PC-3 (cell line): ENCODE measurements at regions not wholly inside any gene's neighbourhood (a gene's known extent, or its start where the extent isn't known, plus 50 kb on each side); places are given as distances from the start of the nearest gene placed in this dataset.

Experiments used
- ATAC-seq: fragments of 200-7000 bp; cut with Tn5 transposase; 2 replicates; pipeline ENCODE4 v1.9.1; 2020; ENCODE audit warnings: mild to moderate bottlenecking, moderate library complexity
- BruUV-seq: library from RNA; stranded (reverse); fragments of 400-500 nt; replicated peaks from 2 replicates; lab custom pipeline; 2021; lab: Mats Ljungman, UMichigan
- CTCF ChIA-PET: fragments of 300-600 bp; sonication (Branson Sonifier 250); formaldehyde crosslinking; loops from one replicate; lab custom pipeline; 2022; ENCODE audit warnings: antibody characterized with exemption; lab: Charles Lee
- POLR2A ChIA-PET: fragments of 300-600 bp; sonication (Branson Sonifier 250); formaldehyde crosslinking; loops from one replicate; lab custom pipeline; 2022; ENCODE audit warnings: antibody characterized with exemption; ENCODE audit not compliant: unreplicated experiment; lab: Charles Lee
- DNase-seq: peaks from one replicate; pipeline ENCODE4 v3.0.0-alpha.2; 2015
- H2AFZ ChIP-seq: fragments of 300-600 bp; sonication (generic); 2 replicates; pipeline ENCODE4 v1.6.0; 2016; ENCODE audit warnings: antibody characterized with exemption, low read length
- H3F3A ChIP-seq: fragments of 300-600 bp; sonication (generic); one replicate; pipeline ENCODE4 v1.6.0; 2017; ENCODE audit warnings: antibody characterized with exemption, low read length, control low read depth, mild to moderate bottlenecking; ENCODE audit not compliant: unreplicated experiment
- H3K27ac ChIP-seq: fragments of 300-600 bp; sonication (generic); 2 replicates; pipeline ENCODE4 v1.5.1; 2016; ENCODE audit warnings: mild to moderate bottlenecking, low read length
- H3K27me3 ChIP-seq: fragments of 300-600 bp; sonication (generic); 2 replicates; pipeline ENCODE4 v1.6.1; 2016; ENCODE audit warnings: low read length, mixed read lengths
- H3K36me3 ChIP-seq: fragments of 300-600 bp; sonication (generic); 2 replicates; pipeline ENCODE4 v1.6.1; 2016; ENCODE audit warnings: low read depth, mixed run types, low read length, mixed read lengths
- H3K4me1 ChIP-seq: fragments of 300-600 bp; sonication (generic); 2 replicates; pipeline ENCODE4 v1.5.1; 2016; ENCODE audit warnings: low read length; ENCODE audit not compliant: insufficient read depth
- H3K4me2 ChIP-seq: fragments of 300-600 bp; sonication (generic); 2 replicates; pipeline ENCODE4 v1.6.0; 2016; ENCODE audit warnings: low read length
- H3K4me3 ChIP-seq: fragments of 300-600 bp; sonication (generic); 2 replicates; pipeline ENCODE4 v1.5.1; 2016; ENCODE audit warnings: mild to moderate bottlenecking, low read length, mixed read lengths
- H3K79me2 ChIP-seq: fragments of 300-600 bp; sonication (generic); 2 replicates; pipeline ENCODE4 v1.6.1; 2017; ENCODE audit warnings: low read length, mixed read lengths
- H3K9ac ChIP-seq: fragments of 300-600 bp; sonication (generic); 2 replicates; pipeline ENCODE4 v1.6.0; 2016; ENCODE audit warnings: mild to moderate bottlenecking, low read length
- H3K9me2 ChIP-seq: fragments of 300-600 bp; sonication (generic); replicated peaks from 2 replicates; pipeline ENCODE4 v1.6.1; 2016; ENCODE audit warnings: mixed run types, low read length, mixed read lengths
- H3K9me3 ChIP-seq: fragments of 300-600 bp; sonication (generic); 2 replicates; pipeline ENCODE4 v1.6.1; 2016; ENCODE audit warnings: low read length, mixed read lengths
- H4K20me1 ChIP-seq: fragments of 300-600 bp; sonication (generic); 2 replicates; pipeline ENCODE4 v1.6.1; 2016; ENCODE audit warnings: low read length, mixed read lengths
- CTCF ChIP-seq: fragments of 300-600 bp; sonication (generic); conservative IDR thresholded peaks from 2 replicates; pipeline ENCODE4 v1.5.1; 2017; ENCODE audit warnings: antibody characterized with exemption, low read depth, mild to moderate bottlenecking, low read length
- EZH2 ChIP-seq: fragments of 300-600 bp; sonication (generic); IDR thresholded peaks from one replicate; pipeline ENCODE4 v1.6.1; 2017; ENCODE audit warnings: antibody characterized with exemption, mild to moderate bottlenecking, low read length; ENCODE audit not compliant: unreplicated experiment
- EZH2phosphoT487 ChIP-seq: fragments of 300-600 bp; sonication (generic); IDR thresholded peaks from 2 replicates; pipeline ENCODE4 v1.6.1; 2018; ENCODE audit warnings: mild to moderate bottlenecking, antibody characterized with exemption, low read length, borderline replicate concordance
- intact Hi-C: fragments of 100-400 bp; cut with micrococcal nuclease; formaldehyde crosslinking; loops from 2 replicates; pipeline ENCODE4 v1.9.0; 2023

- CTCF ChIA-PET, result no interaction called here
- Histone ChIP-seq H3K36me3 (no peaks in the 10 kb centered on the region), H3K9me2 (no peaks in the 10 kb centered on the region), H3K4me2 (no peak overlapping the region), H3K4me1 (peaks cover 18% of the 10 kb centered on the region), H3K27me3 (no peaks in the 10 kb centered on the region), H3K9me3 (no peaks in the 10 kb centered on the region), H4K20me1 (no peaks in the 10 kb centered on the region), H3K9ac (no peak overlapping the region), H3K4me3 (no peak overlapping the region), H3K79me2 (no peaks in the 10 kb centered on the region), H3K27ac (no peak overlapping the region), H2AFZ (no peak overlapping the region), H3F3A (no peaks in the 10 kb centered on the region)
- no peak for ATAC-seq
- POLR2A ChIA-PET, result no interaction called here
- intact Hi-C loops, result loop anchor here (1.0 to 10.0 kb wide), 6 partner anchors 45 to 159 kb away; no protein-coding TSS in a partner anchor
- BruUV-seq, result no TSS peak
- no peak for DNase-seq
- no peak for TF ChIP-seq EZH2
- TF ChIP-seq CTCF, result no peak
- TF ChIP-seq EZH2phosphoT487, result no peak
Measured at GRCh38 chr17:69655902-69656301, 241.4 kb downstream of the MAP2K6 start.

- ATAC-seq (no peak), DNase-seq (peak; percentile 9)
- Histone ChIP-seq H2AFZ (no peak overlapping the region), H3K4me2 (no peak overlapping the region), H3F3A (no peaks in the 10 kb centered on the region), H3K36me3 (no peaks in the 10 kb centered on the region), H3K79me2 (no peaks in the 10 kb centered on the region), H3K9me3 (no peaks in the 10 kb centered on the region), H3K27ac (no peak overlapping the region), H3K27me3 (no peaks in the 10 kb centered on the region), H3K4me1 (peaks cover 7% of the 10 kb centered on the region), H4K20me1 (no peaks in the 10 kb centered on the region), H3K4me3 (no peak overlapping the region), H3K9me2 (no peaks in the 10 kb centered on the region), H3K9ac (no peak overlapping the region)
- ChIA-PET POLR2A (no interaction called here), CTCF (interaction anchor here (0.6 kb wide), 1 partner anchor 171 kb away, joined by 3 read pairs; no protein-coding TSS in a partner anchor)
- no peak for TF ChIP-seq CTCF
- no peak for TF ChIP-seq EZH2phosphoT487
- TF ChIP-seq EZH2, result no peak
- intact Hi-C loops, result no loop called here
- BruUV-seq, result no TSS peak
Measured at GRCh38 chr17:69669441-69670178, 255.1 kb downstream of the MAP2K6 start.

- Histone ChIP-seq H3K27ac (no peak overlapping the region), H3K4me1 (peaks cover 7% of the 10 kb centered on the region), H3K27me3 (no peaks in the 10 kb centered on the region), H3K9me2 (no peaks in the 10 kb centered on the region), H3K9ac (no peak overlapping the region), H2AFZ (no peak overlapping the region), H3K4me2 (no peak overlapping the region), H3F3A (no peaks in the 10 kb centered on the region), H3K9me3 (no peaks in the 10 kb centered on the region), H3K79me2 (no peaks in the 10 kb centered on the region), H3K4me3 (no peak overlapping the region), H4K20me1 (no peaks in the 10 kb centered on the region), H3K36me3 (no peaks in the 10 kb centered on the region)
- TF ChIP-seq CTCF, result no peak
- no peak for TF ChIP-seq EZH2phosphoT487
- TF ChIP-seq EZH2, result no peak
- peak; percentile 46 for DNase-seq
- ATAC-seq, result peak; percentile 31
- intact Hi-C loops, result no loop called here
- BruUV-seq, result no TSS peak
- ChIA-PET POLR2A (interaction anchor here (0.6 kb wide), 1 partner anchor 161 kb away, joined by 3 read pairs; no protein-coding TSS in a partner anchor), CTCF (no interaction called here)
Measured at GRCh38 chr17:69672924-69673323, 258.4 kb downstream of the MAP2K6 start.
